ENCODE measurements at regions not wholly inside any gene's neighbourhood (a gene's known extent, or its start where the extent isn't known, plus 50 kb on each side); places are given as distances from the start of the nearest gene placed in this dataset.

GRCh38 chr6:147829835-147830234, 321.3 kb downstream of the SAMD5 start:
- H3K4me1 Mint-ChIP-seq = no peaks in the 10 kb centered on the region
- no peak overlapping the region for H3K27ac ChIP-seq (ENCODE audit: low read depth in 1 of 2, low read length in 2 of 2)
- intact Hi-C loops (cut with micrococcal nuclease) = no loop called here
- H3K27me3 ChIP-seq (ENCODE audit: control insufficient read depth in 2 of 2, insufficient read depth in 2 of 2, low read length in 2 of 2) = no peaks in the 10 kb centered on the region
- no peaks in the 10 kb centered on the region for H3K79me2 ChIP-seq (ENCODE audit: insufficient read depth, low read length)
- no peak overlapping the region for H3K4me3 ChIP-seq (replicated peaks in 1 of 3; ENCODE audit: low read depth in 2 of 3, low read length in 3 of 3)
- no peaks in the 10 kb centered on the region for H3K27me3 Mint-ChIP-seq (ENCODE audit: low read depth in 3 of 3)
- TF ChIP-seq, protein P1, sequence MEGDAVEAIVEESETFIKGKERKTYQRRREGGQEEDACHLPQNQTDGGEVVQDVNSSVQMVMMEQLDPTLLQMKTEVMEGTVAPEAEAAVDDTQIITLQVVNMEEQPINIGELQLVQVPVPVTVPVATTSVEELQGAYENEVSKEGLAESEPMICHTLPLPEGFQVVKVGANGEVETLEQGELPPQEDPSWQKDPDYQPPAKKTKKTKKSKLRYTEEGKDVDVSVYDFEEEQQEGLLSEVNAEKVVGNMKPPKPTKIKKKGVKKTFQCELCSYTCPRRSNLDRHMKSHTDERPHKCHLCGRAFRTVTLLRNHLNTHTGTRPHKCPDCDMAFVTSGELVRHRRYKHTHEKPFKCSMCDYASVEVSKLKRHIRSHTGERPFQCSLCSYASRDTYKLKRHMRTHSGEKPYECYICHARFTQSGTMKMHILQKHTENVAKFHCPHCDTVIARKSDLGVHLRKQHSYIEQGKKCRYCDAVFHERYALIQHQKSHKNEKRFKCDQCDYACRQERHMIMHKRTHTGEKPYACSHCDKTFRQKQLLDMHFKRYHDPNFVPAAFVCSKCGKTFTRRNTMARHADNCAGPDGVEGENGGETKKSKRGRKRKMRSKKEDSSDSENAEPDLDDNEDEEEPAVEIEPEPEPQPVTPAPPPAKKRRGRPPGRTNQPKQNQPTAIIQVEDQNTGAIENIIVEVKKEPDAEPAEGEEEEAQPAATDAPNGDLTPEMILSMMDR (IDR thresholded peaks at IDR 0.05) = no peak
- no peak overlapping the region for H3K9ac ChIP-seq (ENCODE audit: insufficient read depth, low read length, poor library complexity, severe bottlenecking)
- no peaks in the 10 kb centered on the region for H3K36me3 ChIP-seq (replicated peaks in 1 of 2; ENCODE audit: control insufficient read depth in 1 of 2, insufficient read depth in 2 of 2, low read length in 2 of 2)
- H4K20me1 ChIP-seq (ENCODE audit: insufficient read depth, low read length) = no peaks in the 10 kb centered on the region
- no peaks in the 10 kb centered on the region for H3K9me3 ChIP-seq (replicated peaks in 1 of 2; ENCODE audit: control insufficient read depth in 1 of 2, insufficient read depth in 1 of 2, low read length in 2 of 2)
- H3K4me2 ChIP-seq (replicated peaks; ENCODE audit: extremely low read depth, low read length, poor library complexity, severe bottlenecking) = no peak overlapping the region
- no peak overlapping the region for H3K4me3 Mint-ChIP-seq
- H3K9me3 Mint-ChIP-seq = peaks cover 0 to 8% (median 3%) of the 10 kb centered on the region in 7 donors
- no peaks in the 10 kb centered on the region for H3K36me3 Mint-ChIP-seq
- H3K27ac Mint-ChIP-seq = no peak overlapping the region
- no peaks in the 10 kb centered on the region for H3K4me1 ChIP-seq (ENCODE audit: control insufficient read depth in 1 of 2, insufficient read depth in 2 of 2, low read length in 2 of 2)
- DNase-seq = no peak
- no peak overlapping the region for H2AFZ ChIP-seq (ENCODE audit: insufficient read depth, low read depth, low read length, poor library complexity, severe bottlenecking)

- H3K9me3 Mint-ChIP-seq = peaks cover 0 to 8% (median 4%) of the 10 kb centered on the region in 7 donors
- intact Hi-C loops (cut with micrococcal nuclease) = no loop called here
- H3K4me2 ChIP-seq (replicated peaks; ENCODE audit: extremely low read depth, low read length, poor library complexity, severe bottlenecking) = no peak overlapping the region
Observed at GRCh38 chr6:147831356-147831755, 322.9 kb downstream of the SAMD5 start.

More at GRCh38 chr6:147831356-147831755, 322.9 kb downstream of the SAMD5 start:
- H3K27ac ChIP-seq (ENCODE audit: low read depth in 1 of 2, low read length in 2 of 2) = no peak overlapping the region
- no peaks in the 10 kb centered on the region for H3K36me3 ChIP-seq (replicated peaks in 1 of 2; ENCODE audit: control insufficient read depth in 1 of 2, insufficient read depth in 2 of 2, low read length in 2 of 2)
- no peak overlapping the region for H3K9ac ChIP-seq (ENCODE audit: insufficient read depth, low read length, poor library complexity, severe bottlenecking)
- no CpG with 5 or more reads among the region's 2 CpGs for WGBS (ENCODE audit: insufficient coverage)
- H3K79me2 ChIP-seq (ENCODE audit: insufficient read depth, low read length) = no peaks in the 10 kb centered on the region
- no peaks in the 10 kb centered on the region for H3K4me1 ChIP-seq (ENCODE audit: control insufficient read depth in 1 of 2, insufficient read depth in 2 of 2, low read length in 2 of 2)
- no peak overlapping the region for H2AFZ ChIP-seq (ENCODE audit: insufficient read depth, low read depth, low read length, poor library complexity, severe bottlenecking)
- no peak overlapping the region for H3K4me3 ChIP-seq (replicated peaks in 1 of 3; ENCODE audit: low read depth in 2 of 3, low read length in 3 of 3)
- Mint-ChIP-seq H3K27ac (no peak overlapping the region), H3K4me1 (no peaks in the 10 kb centered on the region), H3K4me3 (no peak overlapping the region), H3K27me3 (ENCODE audit: low read depth in 3 of 3) (peaks cover 0 to 3% (median 0%) of the 10 kb centered on the region in 3 donors), H3K36me3 (no peaks in the 10 kb centered on the region)
- no peaks in the 10 kb centered on the region for H3K27me3 ChIP-seq (ENCODE audit: control insufficient read depth in 2 of 2, insufficient read depth in 2 of 2, low read length in 2 of 2)
- no peaks in the 10 kb centered on the region for H4K20me1 ChIP-seq (ENCODE audit: insufficient read depth, low read length)
- TF ChIP-seq, protein P1 (IDR thresholded peaks at IDR 0.05) = no peak
- H3K9me3 ChIP-seq (replicated peaks in 1 of 2; ENCODE audit: control insufficient read depth in 1 of 2, insufficient read depth in 1 of 2, low read length in 2 of 2) = peaks cover 0 to 4% of the 10 kb centered on the region in 2 donors
- DNase-seq = no peak
